K562 (cell line): ENCODE measurements at regions not wholly inside any gene's neighbourhood (a gene's known extent, or its start where the extent isn't known, plus 50 kb on each side); places are given as distances from the start of the nearest gene placed in this dataset.

Source experiments
- NR1H2 ChIP-seq: sonication (generic); formaldehyde crosslinking; IDR thresholded peaks from 2 replicates; pipeline ENCODE4 v1.4.0; 2020; ENCODE audit warnings: mild to moderate bottlenecking, missing genetic modification reagents
- ZNF384 ChIP-seq: IDR thresholded peaks from 2 replicates; pipeline ENCODE4 v1.6.1; 2012; ENCODE audit warnings: low read depth, low read length, improper control_type of control experiment

- TF ChIP-seq NR1H2: no peak
- TF ChIP-seq ZNF384: no peak
Measured at GRCh38 chr6:14406614-14407331, 289.2 kb downstream of the CD83 start.
